Tibial artery (tissue), 4 donors: ENCODE measurements at regions not wholly inside any gene's neighbourhood (a gene's known extent, or its start where the extent isn't known, plus 50 kb on each side); places are given as distances from the start of the nearest gene placed in this dataset.
"Not testable (repeated sequence)": the region's sequence is repeated elsewhere in the genome, so short reads cannot be mapped to it uniquely, and the experiment has no call there.

Experiments used
- DNase-seq, 2 donors: peaks; one replicate each; pipeline ENCODE4 v3.0.0-alpha.2; 2019
- H3K27ac ChIP-seq, 2 donors: fragments of 200-600 bp; sonication (generic) in 1 of 2; 1 replicate in 1 of 2; 2 replicates in 1 of 2; pipeline ENCODE4 v1.5.1; 2018 to 2019; ENCODE audit warnings: mild to moderate bottlenecking in 1 of 2
- H3K27me3 ChIP-seq, 2 donors: fragments of 200-600 bp; sonication (generic) in 1 of 2; one replicate each; pipeline versions ENCODE4 v1.5.1 to v1.6.0; 2016 to 2019
- H3K36me3 ChIP-seq, 3 donors: fragments of 200-600 bp; sonication (generic) in 2 of 3; one replicate each; pipeline ENCODE4 v1.5.1; 2016 to 2019; ENCODE audit warnings: mild to moderate bottlenecking in 2 of 3
- H3K4me1 ChIP-seq, 4 donors: fragments of 200-600 bp; sonication (generic) in 2 of 4; 1 replicate in 3 of 4; 2 replicates in 1 of 4; pipeline ENCODE4 v1.5.1; 2016 to 2019
- H3K4me3 ChIP-seq, 2 donors: fragments of 200-600 bp; sonication (generic) in 1 of 2; 1 replicate in 1 of 2; 2 replicates in 1 of 2; pipeline ENCODE4 v1.5.1; 2018 to 2019; ENCODE audit warnings: mild to moderate bottlenecking in 2 of 2
- H3K9me3 ChIP-seq, 3 donors: fragments of 200-600 bp; sonication (generic) in 1 of 3; one replicate each; pipeline ENCODE4 v1.5.1; 2016 to 2019
- intact Hi-C: fragments of 100-400 bp; cut with DNase I; formaldehyde crosslinking; loops from one replicate; pipeline ENCODE4 v1.15.0; 2023; ENCODE audit warnings: low total_unique reads
- TF ChIP-seq, protein P1 (sequence below), 2 experiments: fragments of 200-600 bp in 1 of 2; fragments of 450-650 bp in 1 of 2; IDR thresholded peaks; one replicate each; pipeline ENCODE4 v1.5.1; 2017 to 2019; ENCODE audit warnings: antibody characterized with exemption in 2 of 2, mild to moderate bottlenecking in 1 of 2, moderate library complexity in 1 of 2

GRCh38 chr3:89533275-89533674 is 425.9 kb downstream of the EPHA3 start:
- intact Hi-C loops, result no loop called here
- Histone ChIP-seq H3K36me3 (no peaks in the 10 kb centered on the region), H3K27me3 (no peaks in the 10 kb centered on the region), H3K9me3 (no peaks in the 10 kb centered on the region), H3K4me3 (no peak overlapping the region), H3K4me1 (no peaks in the 10 kb centered on the region), H3K27ac (no peak overlapping the region)
- DNase-seq, result no peak
- TF ChIP-seq, protein P1, sequence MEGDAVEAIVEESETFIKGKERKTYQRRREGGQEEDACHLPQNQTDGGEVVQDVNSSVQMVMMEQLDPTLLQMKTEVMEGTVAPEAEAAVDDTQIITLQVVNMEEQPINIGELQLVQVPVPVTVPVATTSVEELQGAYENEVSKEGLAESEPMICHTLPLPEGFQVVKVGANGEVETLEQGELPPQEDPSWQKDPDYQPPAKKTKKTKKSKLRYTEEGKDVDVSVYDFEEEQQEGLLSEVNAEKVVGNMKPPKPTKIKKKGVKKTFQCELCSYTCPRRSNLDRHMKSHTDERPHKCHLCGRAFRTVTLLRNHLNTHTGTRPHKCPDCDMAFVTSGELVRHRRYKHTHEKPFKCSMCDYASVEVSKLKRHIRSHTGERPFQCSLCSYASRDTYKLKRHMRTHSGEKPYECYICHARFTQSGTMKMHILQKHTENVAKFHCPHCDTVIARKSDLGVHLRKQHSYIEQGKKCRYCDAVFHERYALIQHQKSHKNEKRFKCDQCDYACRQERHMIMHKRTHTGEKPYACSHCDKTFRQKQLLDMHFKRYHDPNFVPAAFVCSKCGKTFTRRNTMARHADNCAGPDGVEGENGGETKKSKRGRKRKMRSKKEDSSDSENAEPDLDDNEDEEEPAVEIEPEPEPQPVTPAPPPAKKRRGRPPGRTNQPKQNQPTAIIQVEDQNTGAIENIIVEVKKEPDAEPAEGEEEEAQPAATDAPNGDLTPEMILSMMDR (IDR thresholded peaks at IDR 0.05), result no peak

DNA sequence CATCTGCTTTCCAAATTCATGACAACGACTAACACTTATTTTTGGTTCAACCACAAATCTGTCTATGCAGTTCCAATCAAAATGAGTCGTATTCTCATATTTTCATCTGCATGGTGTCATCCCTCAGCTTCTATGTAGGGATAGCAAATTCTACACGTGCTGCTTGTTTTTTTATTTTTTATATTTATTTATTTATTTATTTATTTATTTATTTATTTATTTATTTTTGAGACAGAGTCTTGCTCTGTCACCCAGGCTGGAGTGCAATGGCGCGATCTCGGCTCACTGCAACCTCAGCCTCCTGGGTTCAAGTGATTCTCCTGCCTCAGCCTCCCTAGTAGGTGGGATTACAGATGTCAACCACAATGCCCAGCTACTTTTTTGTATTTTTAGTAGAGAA is 447.2 kb downstream of the EPHA3 start:
- H3K27me3 ChIP-seq, H3K36me3 ChIP-seq, H3K4me3 ChIP-seq, H3K9me3 ChIP-seq, intact Hi-C loops, H3K27ac ChIP-seq, H3K4me1 ChIP-seq, DNase-seq: not testable (repeated sequence)

GRCh38 chr3:89558711-89559110 is 451.3 kb downstream of the EPHA3 start:
- Histone ChIP-seq H3K36me3 (no peaks in the 10 kb centered on the region), H3K4me3 (no peak overlapping the region), H3K27ac (no peak overlapping the region), H3K9me3 (no peaks in the 10 kb centered on the region), H3K4me1 (no peaks in the 10 kb centered on the region), H3K27me3 (no peaks in the 10 kb centered on the region)
- TF ChIP-seq, protein P1 (IDR thresholded peaks at IDR 0.05), result no peak
- intact Hi-C loops, result no loop called here
- no peak for DNase-seq

DNA sequence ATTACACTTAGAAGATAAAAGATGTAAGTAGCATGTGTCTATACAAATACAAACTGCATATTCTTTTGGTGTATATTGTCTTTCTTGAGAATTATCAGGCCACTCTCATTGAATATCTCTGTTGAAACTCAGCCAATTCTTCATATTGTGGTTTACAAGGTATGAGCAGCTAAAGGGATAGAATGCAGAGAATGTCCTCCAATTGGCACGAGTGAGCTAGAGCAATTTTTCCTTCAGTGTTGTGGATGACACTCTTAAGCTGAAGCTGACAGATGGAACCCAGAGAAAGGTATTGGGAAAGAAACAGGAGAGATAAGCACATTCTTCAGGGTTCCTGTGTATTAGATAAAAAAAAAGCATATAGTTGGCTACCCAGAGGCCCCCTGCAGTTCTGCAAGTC is 453.1 kb downstream of the EPHA3 start:
- H3K27ac ChIP-seq, result no peak overlapping the region
- H3K36me3 ChIP-seq, result no peaks in the 10 kb centered on the region
- intact Hi-C loops, result no loop called here
- no peaks in the 10 kb centered on the region for H3K4me1 ChIP-seq
- DNase-seq, result no peak
- TF ChIP-seq, protein P1 (IDR thresholded peaks at IDR 0.05), result no peak
- H3K9me3 ChIP-seq, result peaks cover 0 to 14% (median 4%) of the 10 kb centered on the region in 3 donors
- no peak overlapping the region for H3K4me3 ChIP-seq
- H3K27me3 ChIP-seq, result no peaks in the 10 kb centered on the region

- no peaks in the 10 kb centered on the region for H3K36me3 ChIP-seq
- H3K9me3 ChIP-seq, result peaks cover 0 to 26% (median 7%) of the 10 kb centered on the region in 3 donors
- intact Hi-C loops, result no loop called here
- H3K27ac ChIP-seq, result no peak overlapping the region
- no peak overlapping the region for H3K4me3 ChIP-seq
- no peaks in the 10 kb centered on the region for H3K27me3 ChIP-seq
- no peak for DNase-seq
- TF ChIP-seq, protein P1 (IDR thresholded peaks at IDR 0.05), result no peak
- no peaks in the 10 kb centered on the region for H3K4me1 ChIP-seq
Observed at GRCh38 chr3:89562373-89562772, 455.0 kb downstream of the EPHA3 start.

- intact Hi-C loops, result no loop called here
- Histone ChIP-seq H3K4me1 (no peaks in the 10 kb centered on the region), H3K27ac (no peak overlapping the region), H3K36me3 (no peaks in the 10 kb centered on the region), H3K9me3 (peaks cover 0 to 28% (median 7%) of the 10 kb centered on the region in 3 donors), H3K4me3 (no peak overlapping the region), H3K27me3 (no peaks in the 10 kb centered on the region)
- TF ChIP-seq, protein P1 (IDR thresholded peaks at IDR 0.05), result no peak
- DNase-seq, result no peak
Observed at GRCh38 chr3:89565098-89565497, 457.7 kb downstream of the EPHA3 start.
